OCI-LY7 (cell line): ENCODE measurements at regions not wholly inside any gene's neighbourhood (a gene's known extent, or its start where the extent isn't known, plus 50 kb on each side); places are given as distances from the start of the nearest gene placed in this dataset.

Experiments
- BruUV-seq: library from RNA; stranded (reverse); fragments of 400-500 nt; replicated peaks from 2 replicates; lab custom pipeline; 2021; lab: Mats Ljungman, UMichigan
- CTCF ChIA-PET: fragments of 300-600 bp; sonication (Branson Sonifier 250); formaldehyde crosslinking; loops from one replicate; lab custom pipeline; 2022; ENCODE audit warnings: antibody characterized with exemption; ENCODE audit not compliant: unreplicated experiment; lab: Charles Lee
- POLR2A ChIA-PET: fragments of 300-600 bp; sonication (Branson Sonifier 250); formaldehyde crosslinking; loops from one replicate; lab custom pipeline; 2022; ENCODE audit warnings: antibody characterized with exemption; lab: Charles Lee
- DNase-seq: peaks from one replicate; pipeline ENCODE4 v3.0.0-alpha.2; 2015; ENCODE audit warnings: low spot score
- H2AFZ ChIP-seq: fragments of 200-600 bp; sonication (generic), shearing (Covaris generic); 2 replicates; pipeline ENCODE4 v1.6.1; 2014; ENCODE audit warnings: mild to moderate bottlenecking, antibody characterized with exemption, low read length, moderate library complexity
- H3K27ac ChIP-seq: fragments of 200-600 bp; sonication (generic); 2 replicates; pipeline ENCODE4 v1.5.1; 2014; ENCODE audit warnings: mixed run types, low read depth, mild to moderate bottlenecking, moderate library complexity, low read length, inconsistent platforms; ENCODE audit not compliant: poor library complexity, severe bottlenecking
- H3K36me3 ChIP-seq: fragments of 200-600 bp; sonication (generic); 2 replicates; pipeline ENCODE4 v1.6.1; 2014; ENCODE audit warnings: mild to moderate bottlenecking, antibody characterized with exemption, low read length, moderate library complexity, mixed read lengths; ENCODE audit not compliant: insufficient read depth
- H3K4me1 ChIP-seq: fragments of 200-600 bp; sonication (generic); 2 replicates; pipeline ENCODE4 v1.5.1; 2014; ENCODE audit warnings: mild to moderate bottlenecking, low read length; ENCODE audit not compliant: insufficient read depth, poor library complexity, severe bottlenecking
- H3K4me2 ChIP-seq: fragments of 200-600 bp; sonication (generic); 2 replicates; pipeline ENCODE4 v1.6.1; 2014; ENCODE audit warnings: mild to moderate bottlenecking, low read length
- H3K4me3 ChIP-seq: fragments of 200-600 bp; sonication (generic); 2 replicates; pipeline ENCODE4 v1.5.1; 2014; ENCODE audit warnings: mild to moderate bottlenecking, low read depth, low read length; ENCODE audit not compliant: poor library complexity, severe bottlenecking
- H3K79me2 ChIP-seq: fragments of 200-600 bp; sonication (generic); 2 replicates; pipeline ENCODE4 v1.6.1; 2016; ENCODE audit warnings: low read depth, mild to moderate bottlenecking, low read length, moderate library complexity, mixed read lengths; ENCODE audit not compliant: insufficient read depth
- H3K9me2 ChIP-seq: fragments of 200-600 bp; sonication (generic); 2 replicates; pipeline ENCODE4 v1.6.1; 2016; ENCODE audit warnings: mild to moderate bottlenecking, low read length, mixed read lengths; ENCODE audit not compliant: insufficient read depth
- H3K9me3 ChIP-seq: fragments of 200-600 bp; sonication (generic); 2 replicates; pipeline ENCODE4 v1.6.1; 2014; ENCODE audit warnings: mild to moderate bottlenecking, mixed run types, low read length, mixed read lengths
- H4K20me1 ChIP-seq: fragments of 200-600 bp; sonication (generic); 2 replicates; pipeline ENCODE4 v1.6.1; 2014; ENCODE audit warnings: mild to moderate bottlenecking, antibody characterized with exemption, low read length, moderate library complexity, mixed read lengths; ENCODE audit not compliant: insufficient read depth
- EZH2phosphoT487 ChIP-seq: fragments of 200-600 bp; sonication (generic); IDR thresholded peaks from 2 replicates; pipeline ENCODE4 v1.6.1; 2018; ENCODE audit warnings: low read depth, borderline replicate concordance, mild to moderate bottlenecking, mixed run types, antibody characterized with exemption, low read length, moderate library complexity, mixed read lengths
- intact Hi-C: fragments of 100-400 bp; cut with micrococcal nuclease; formaldehyde crosslinking; loops from one replicate; pipeline ENCODE4 v1.10.0; 2022; ENCODE audit not compliant: unreplicated experiment
- TF ChIP-seq, protein P1 (sequence below): fragments of 200-600 bp; sonication (generic); conservative IDR thresholded peaks from 2 replicates; pipeline ENCODE4 v1.5.1; 2014; ENCODE audit warnings: mild to moderate bottlenecking, antibody characterized with exemption, low read length, moderate library complexity, mixed read lengths

DNA sequence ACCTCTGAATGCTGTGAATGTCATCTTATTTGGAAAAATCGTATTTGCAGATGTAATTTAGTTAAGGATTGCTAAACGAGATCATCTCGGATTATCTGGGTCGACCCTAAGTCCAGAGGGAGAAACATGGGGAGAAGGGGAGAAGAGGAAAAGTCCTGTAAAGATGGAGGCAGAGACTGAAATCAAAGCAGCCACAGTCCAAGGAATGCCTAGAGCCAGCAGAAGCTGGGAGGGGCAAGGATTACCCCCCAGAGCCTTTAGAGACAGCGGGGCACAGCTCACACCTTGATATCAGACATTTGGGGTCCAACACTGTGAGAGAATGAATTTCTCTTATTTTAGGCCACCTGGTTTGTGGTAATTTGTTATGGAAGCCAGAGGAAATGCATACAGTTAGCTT, 104.9 kb upstream of the YPEL5 start:
- Histone ChIP-seq H3K9me2 (no peaks in the 10 kb centered on the region), H3K4me3 (no peak overlapping the region), H3K4me1 (no peaks in the 10 kb centered on the region), H4K20me1 (no peaks in the 10 kb centered on the region), H3K4me2 (no peak overlapping the region), H3K27ac (no peak overlapping the region), H3K9me3 (no peaks in the 10 kb centered on the region), H2AFZ (no peak overlapping the region), H3K79me2 (no peaks in the 10 kb centered on the region), H3K36me3 (no peaks in the 10 kb centered on the region)
- POLR2A ChIA-PET: interaction anchor here (1.3 kb wide), 1 partner anchor 10 kb away, joined by 3 read pairs; no protein-coding TSS in a partner anchor
- CTCF ChIA-PET: no interaction called here
- no TSS peak for BruUV-seq
- intact Hi-C loops: no loop called here
- TF ChIP-seq, protein P1, sequence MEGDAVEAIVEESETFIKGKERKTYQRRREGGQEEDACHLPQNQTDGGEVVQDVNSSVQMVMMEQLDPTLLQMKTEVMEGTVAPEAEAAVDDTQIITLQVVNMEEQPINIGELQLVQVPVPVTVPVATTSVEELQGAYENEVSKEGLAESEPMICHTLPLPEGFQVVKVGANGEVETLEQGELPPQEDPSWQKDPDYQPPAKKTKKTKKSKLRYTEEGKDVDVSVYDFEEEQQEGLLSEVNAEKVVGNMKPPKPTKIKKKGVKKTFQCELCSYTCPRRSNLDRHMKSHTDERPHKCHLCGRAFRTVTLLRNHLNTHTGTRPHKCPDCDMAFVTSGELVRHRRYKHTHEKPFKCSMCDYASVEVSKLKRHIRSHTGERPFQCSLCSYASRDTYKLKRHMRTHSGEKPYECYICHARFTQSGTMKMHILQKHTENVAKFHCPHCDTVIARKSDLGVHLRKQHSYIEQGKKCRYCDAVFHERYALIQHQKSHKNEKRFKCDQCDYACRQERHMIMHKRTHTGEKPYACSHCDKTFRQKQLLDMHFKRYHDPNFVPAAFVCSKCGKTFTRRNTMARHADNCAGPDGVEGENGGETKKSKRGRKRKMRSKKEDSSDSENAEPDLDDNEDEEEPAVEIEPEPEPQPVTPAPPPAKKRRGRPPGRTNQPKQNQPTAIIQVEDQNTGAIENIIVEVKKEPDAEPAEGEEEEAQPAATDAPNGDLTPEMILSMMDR: no peak
- no peak for TF ChIP-seq EZH2phosphoT487
- no peak for DNase-seq

DNA sequence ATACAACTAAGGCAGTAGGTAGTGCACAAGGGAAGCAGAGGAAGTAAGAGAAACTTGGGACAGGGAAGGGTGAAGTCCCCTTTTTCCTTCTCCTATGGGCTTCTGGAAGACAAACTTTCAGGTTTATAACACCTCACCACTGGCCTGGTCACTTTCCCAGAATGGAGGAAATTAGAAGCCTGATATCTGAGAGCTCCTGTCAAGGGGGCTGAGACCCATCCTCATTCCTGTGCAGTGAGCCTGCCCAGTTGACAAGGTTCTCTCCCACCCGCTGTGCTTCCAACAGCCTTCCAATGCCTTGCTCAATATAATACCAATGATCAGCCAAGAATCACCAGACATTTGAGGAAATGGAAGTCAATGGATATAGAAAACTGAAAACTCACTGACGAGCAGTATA, 100.4 kb upstream of the YPEL5 start:
- intact Hi-C loops: no loop called here
- H2AFZ ChIP-seq: no peak overlapping the region
- POLR2A ChIA-PET: no interaction called here
- H3K4me1 ChIP-seq: no peaks in the 10 kb centered on the region
- no TSS peak for BruUV-seq
- TF ChIP-seq, protein P1: no peak
- TF ChIP-seq EZH2phosphoT487: no peak
- H3K79me2 ChIP-seq: no peaks in the 10 kb centered on the region
- no peak overlapping the region for H3K27ac ChIP-seq
- H3K9me2 ChIP-seq: no peaks in the 10 kb centered on the region
- DNase-seq: no peak
- no peaks in the 10 kb centered on the region for H4K20me1 ChIP-seq
- H3K4me3 ChIP-seq: no peak overlapping the region
- no peak overlapping the region for H3K4me2 ChIP-seq
- CTCF ChIA-PET: no interaction called here
- H3K36me3 ChIP-seq: no peaks in the 10 kb centered on the region
- no peaks in the 10 kb centered on the region for H3K9me3 ChIP-seq

DNA sequence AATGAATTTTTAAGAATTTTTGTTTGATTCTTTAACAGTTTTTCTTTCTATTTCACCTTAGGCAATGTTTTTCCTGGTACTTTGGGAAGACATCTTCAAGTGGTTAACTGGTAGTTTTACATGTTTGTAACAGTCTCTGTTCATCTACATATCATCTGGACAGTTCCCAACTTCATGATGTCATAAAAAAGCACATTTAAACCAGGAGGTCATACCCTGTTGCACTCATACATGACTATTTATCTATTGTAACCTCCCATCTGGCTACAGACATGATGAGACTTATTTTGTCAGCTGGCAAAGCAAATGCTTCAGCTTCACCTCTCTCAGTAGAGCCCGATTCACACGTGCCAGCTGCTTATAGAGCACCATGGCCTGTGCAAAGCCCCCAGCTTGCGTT, 99.8 kb upstream of the YPEL5 start:
- Histone ChIP-seq H3K79me2 (no peaks in the 10 kb centered on the region), H3K4me3 (no peak overlapping the region), H4K20me1 (no peaks in the 10 kb centered on the region), H3K4me2 (no peak overlapping the region), H3K9me3 (no peaks in the 10 kb centered on the region), H3K9me2 (no peaks in the 10 kb centered on the region), H3K36me3 (no peaks in the 10 kb centered on the region), H3K4me1 (no peaks in the 10 kb centered on the region), H2AFZ (no peak overlapping the region), H3K27ac (no peak overlapping the region)
- BruUV-seq: no TSS peak
- POLR2A ChIA-PET: no interaction called here
- TF ChIP-seq EZH2phosphoT487: no peak
- TF ChIP-seq, protein P1: no peak
- intact Hi-C loops: no loop called here
- no peak for DNase-seq
- CTCF ChIA-PET: no interaction called here
